Hematopoietic multipotent progenitor cell treated with erythropoietin and hydrocortisone succinate and interleukin-3 and kit ligand, for 6 days (in vitro differentiated cells): ENCODE measurements at regions not wholly inside any gene's neighbourhood (a gene's known extent, or its start where the extent isn't known, plus 50 kb on each side); places are given as distances from the start of the nearest gene placed in this dataset.

Source experiments
- DNase-seq: peaks from one replicate; pipeline ENCODE4 v3.0.0-alpha.2; 2015

GRCh38 chr2:128771401-128771800, 452.7 kb upstream of the HS6ST1 start:
- no peak for DNase-seq

DNA sequence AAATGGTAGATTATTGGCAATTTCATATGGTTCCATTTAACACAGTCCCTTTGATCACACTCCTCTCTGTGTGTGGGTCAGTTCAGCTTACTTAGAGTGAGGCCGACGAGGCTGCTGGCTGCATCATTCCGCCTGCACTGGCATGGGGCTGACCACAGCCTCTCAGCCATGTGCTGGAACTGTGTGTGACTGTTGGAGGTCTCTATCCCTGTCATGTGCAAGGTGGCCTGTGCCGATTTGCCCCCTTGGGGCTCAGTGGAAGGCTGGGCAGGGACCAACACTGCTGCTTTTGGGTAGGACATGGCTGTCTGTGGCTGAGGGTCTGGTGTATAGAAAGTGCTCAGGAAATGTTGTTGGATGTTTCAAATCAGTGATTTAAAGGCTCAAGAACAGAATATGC, 454.0 kb upstream of the HS6ST1 start:
- DNase-seq, result no peak

- DNase-seq, result no peak
Observed at GRCh38 chr2:128773641-128774319, 455.1 kb upstream of the HS6ST1 start.

- no peak for DNase-seq
Observed at GRCh38 chr2:128774320-128775216, 455.9 kb upstream of the HS6ST1 start.

GRCh38 chr2:128775217-128775913, 456.7 kb upstream of the HS6ST1 start:
- no peak for DNase-seq

DNA sequence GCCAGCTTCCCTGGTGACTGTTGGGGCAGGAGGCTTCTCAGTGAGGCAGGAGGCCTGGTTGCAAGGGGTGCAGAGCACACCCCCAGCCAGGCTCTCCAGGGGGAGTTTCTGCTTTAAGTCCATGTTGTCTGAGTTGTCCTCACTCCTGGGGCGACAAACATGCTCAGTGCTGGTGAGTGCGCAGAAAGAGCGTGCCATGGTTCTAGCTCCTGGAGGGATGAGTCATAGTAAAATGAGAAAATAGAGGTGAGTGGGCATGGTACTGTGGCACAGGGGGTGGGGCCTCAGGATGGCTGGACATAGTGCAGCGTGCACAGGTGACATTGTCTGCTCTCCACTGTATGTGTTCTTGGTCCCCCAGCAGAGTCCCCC, 457.2 kb upstream of the HS6ST1 start:
- DNase-seq, result no peak

- no peak for DNase-seq
Observed at GRCh38 chr2:128776461-128777195, 458.0 kb upstream of the HS6ST1 start.

GRCh38 chr2:128777196-128778035, 458.7 kb upstream of the HS6ST1 start:
- no peak for DNase-seq

- no peak for DNase-seq
Observed at GRCh38 chr2:128778843-128779242, 460.2 kb upstream of the HS6ST1 start.

DNA sequence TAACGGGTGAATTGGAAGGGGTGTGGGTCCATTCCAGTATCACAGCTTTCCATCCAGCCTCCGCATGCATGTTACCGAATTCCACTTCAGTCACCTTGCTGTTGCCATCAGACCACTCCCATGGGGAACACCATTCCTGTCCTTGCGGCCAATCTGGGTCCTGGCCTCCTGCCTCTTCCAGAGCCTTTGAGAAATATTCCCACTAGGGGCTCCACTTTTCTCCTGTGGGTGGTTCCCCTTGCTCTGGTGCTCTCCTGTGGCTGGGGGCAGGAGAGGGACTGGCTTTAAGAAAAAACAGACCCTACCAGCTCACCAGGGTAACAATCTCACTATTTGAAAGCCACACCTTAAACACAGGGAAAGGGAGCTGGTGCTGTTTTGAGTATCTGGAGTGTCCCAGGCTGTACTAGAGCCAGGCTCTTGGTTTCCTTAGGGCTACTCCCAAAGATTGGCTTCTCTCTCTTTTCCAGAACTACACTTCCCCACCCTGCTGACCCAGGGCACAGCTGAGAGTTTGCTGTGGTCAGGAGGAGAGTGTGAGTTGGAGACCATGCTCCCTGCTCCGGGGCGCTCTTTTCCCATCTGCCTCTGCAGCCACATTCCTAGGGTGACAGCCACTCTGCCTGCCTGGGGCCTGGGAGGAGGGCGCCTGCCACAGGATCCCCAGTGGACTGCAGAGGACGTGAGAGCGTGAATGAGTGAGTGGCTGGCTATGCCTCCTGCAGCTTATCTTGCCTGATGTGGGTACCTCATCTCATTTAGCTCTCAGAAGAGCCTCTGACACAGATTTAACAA, 460.8 kb upstream of the HS6ST1 start:
- no peak for DNase-seq

GRCh38 chr2:128780434-128781080, 461.9 kb upstream of the HS6ST1 start:
- no peak for DNase-seq

DNA sequence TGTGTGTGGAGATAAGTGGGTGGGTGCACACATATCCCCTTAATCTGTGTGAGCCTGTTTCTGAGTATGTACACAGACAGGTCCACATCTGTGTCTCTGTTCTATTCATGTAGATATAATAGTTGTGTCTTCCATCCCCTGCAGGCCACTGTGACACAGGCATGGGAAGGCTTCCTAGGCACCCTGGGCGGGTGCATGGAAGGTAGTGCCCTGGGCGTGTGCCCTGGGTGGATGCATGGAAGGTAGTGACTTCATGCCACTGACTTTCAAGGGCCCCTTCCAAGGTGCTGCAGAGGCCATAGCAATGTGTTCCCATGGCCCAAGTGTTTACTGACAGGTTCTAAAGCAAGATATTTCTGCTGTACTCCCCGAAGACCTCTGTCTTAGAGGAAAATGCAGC, 462.5 kb upstream of the HS6ST1 start:
- DNase-seq, result no peak

GRCh38 chr2:128781585-128782385, 463.1 kb upstream of the HS6ST1 start:
- no peak for DNase-seq

DNA sequence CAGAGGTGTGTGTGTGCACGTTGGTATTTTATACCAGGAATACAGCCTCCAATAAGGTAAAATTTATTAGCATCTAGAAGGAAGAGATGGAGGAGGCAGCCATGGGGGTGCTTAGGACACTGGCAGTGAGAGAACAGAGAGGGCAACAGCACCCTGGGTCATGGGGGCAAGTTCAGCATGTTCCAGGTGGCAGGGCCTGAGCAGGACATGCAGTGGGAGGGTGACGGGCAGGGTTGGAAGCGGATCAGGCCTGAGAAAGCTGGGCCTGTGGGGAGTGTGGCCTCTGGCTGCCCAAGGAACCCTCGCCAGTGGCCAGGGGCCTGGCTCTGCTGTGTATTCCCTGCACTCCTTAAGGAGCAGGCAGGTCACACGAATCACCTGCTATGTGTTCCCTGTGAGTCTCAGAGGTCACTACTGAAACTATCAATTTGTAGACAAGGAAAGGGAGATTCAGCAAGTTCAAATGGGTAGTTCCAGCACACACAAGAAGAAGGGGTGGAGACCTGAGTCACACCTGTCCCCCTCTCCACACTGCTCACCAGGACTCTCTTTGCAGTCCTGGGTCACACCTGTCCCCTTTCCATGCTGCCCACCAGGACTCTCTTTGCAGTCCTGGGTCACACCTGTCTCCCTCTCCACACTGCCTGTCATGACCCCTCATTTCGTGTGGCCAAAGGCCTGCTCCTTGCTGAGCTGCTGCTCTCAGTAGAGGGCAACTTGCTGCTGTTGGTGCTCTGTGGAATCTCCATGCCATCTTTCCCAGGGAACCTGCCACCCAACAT, 463.9 kb upstream of the HS6ST1 start:
- no peak for DNase-seq

- no peak for DNase-seq
Observed at GRCh38 chr2:128783193-128783671, 464.6 kb upstream of the HS6ST1 start.

DNA sequence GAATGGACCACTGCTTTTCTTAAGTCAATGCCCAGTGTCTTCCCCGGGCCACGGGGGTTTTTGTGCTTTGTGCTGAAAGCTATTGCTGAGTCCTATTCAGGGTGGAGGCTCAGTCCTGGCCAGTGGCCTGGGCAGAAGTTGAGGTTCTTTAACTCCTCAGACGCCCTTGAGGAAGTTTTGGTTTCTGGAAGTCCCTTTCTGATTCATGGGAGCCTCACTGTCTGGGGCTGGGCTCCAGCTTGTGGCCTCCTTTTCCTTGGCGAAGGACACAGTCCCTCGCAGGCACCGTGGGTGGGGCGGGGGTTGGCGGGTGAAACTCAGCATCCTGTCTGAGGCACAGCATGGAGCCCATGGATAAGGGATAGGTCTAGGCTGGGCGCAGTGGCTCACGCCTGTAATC, 465.2 kb upstream of the HS6ST1 start:
- DNase-seq, result no peak

DNA sequence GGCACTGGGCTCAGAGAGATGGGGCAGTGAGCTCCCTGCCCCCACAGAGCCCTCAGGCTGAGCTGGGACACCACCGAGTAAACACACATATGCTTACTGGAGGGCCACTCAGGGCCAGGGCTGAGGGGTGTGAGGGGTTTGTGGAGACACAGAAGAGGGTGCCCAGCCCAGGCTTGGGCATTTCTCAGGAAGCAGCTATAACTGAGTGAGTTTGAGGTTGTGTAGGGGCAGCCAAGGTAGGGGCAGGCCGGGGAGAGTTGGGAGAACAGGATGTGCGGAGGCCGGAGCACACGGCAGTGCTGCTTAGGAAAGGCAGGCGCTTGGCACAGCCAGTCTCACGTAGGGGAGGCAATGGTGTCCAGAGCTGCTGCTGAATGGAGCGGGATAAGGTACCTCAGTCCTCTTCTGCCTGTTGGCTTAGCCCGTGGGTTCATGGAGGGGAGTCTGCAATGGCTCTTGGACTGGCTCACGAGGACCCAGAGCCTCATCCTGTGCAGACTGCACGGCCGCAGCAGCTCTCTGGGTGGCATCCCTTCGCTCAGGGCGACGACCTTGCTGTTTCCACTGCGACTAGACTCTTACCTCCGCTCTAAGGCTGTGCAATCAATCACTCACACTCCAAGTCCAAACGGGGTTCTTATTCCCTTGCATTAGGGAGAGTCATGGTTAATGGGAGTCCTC, 466.1 kb upstream of the HS6ST1 start:
- DNase-seq, result no peak

GRCh38 chr2:128786316-128786715, 467.6 kb upstream of the HS6ST1 start:
- DNase-seq, result no peak
